ENCODE measurements at regions not wholly inside any gene's neighbourhood (a gene's known extent, or its start where the extent isn't known, plus 50 kb on each side); places are given as distances from the start of the nearest gene placed in this dataset.
"Not testable (repeated sequence)": the region's sequence is repeated elsewhere in the genome, so short reads cannot be mapped to it uniquely, and the experiment has no call there.

DNA sequence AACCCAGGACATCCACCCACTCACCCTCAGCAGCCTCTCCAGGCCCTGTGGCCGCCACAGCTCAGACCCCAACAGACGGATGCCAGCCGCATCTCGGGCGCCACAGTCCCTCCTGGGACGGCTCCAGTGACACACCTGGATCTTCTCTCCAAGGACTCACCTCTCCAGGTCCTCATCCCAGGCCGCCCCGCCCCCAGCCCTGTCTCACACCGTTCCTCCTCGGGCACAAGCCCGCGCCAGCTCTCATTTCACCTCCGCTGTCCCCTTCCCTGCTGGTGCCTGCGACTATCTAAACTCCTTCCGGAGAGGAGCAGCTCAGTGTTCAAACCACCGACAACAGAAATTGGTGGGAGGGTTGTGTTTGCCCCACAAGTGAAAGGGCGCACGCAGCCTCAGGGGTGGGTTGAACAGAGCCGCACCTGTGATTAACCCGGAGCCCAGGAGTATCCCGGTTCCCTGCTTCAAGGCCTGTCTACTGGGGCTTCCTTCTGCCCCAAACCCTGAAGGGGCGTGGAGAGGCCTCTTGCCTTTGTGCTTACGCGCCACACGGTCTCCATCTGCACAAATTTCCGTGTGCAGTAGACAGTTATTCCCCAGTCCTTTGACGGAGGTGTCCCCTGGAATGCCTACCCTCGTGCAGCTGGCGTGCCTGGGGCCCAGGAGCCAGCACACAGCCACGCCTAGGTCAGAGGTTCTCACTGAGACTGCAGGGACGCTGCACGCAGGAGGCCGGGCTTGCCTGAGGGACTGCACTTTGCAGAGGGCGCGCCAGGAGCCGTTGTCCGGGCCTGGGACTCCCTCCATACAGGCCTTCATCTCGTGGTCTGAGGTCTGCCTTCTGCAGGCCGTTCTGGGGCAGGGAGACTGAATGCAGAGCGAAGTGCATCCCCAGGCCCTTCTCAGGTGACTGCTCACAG, 232.7 kb downstream of the DLL1 start:
- Histone ChIP-seq H3K27ac (ENCODE audit: low read depth) (no peak overlapping the region), H3K36me3 (ENCODE audit: insufficient read depth) (no peaks in the 10 kb centered on the region), H3K4me1 (ENCODE audit: insufficient read depth) (no peaks in the 10 kb centered on the region), H3K4me3 (ENCODE audit: low read depth, low read length) (no peak overlapping the region)
- no peak for DNase-seq (ENCODE audit: extremely low spot score)
- WGBS, result 89% methylated on average over 40 of the region's 40 CpGs

- Histone ChIP-seq H3K27ac (ENCODE audit: low read depth) (no peak overlapping the region), H3K4me1 (ENCODE audit: insufficient read depth) (no peaks in the 10 kb centered on the region), H3K36me3 (ENCODE audit: insufficient read depth) (no peaks in the 10 kb centered on the region), H3K4me3 (ENCODE audit: low read depth, low read length) (no peak overlapping the region)
- 69% methylated on average over 16 of the region's 16 CpGs for WGBS
- no peak for DNase-seq (ENCODE audit: extremely low spot score)
Observed at GRCh38 chr6:170057034-170057734, 233.7 kb downstream of the DLL1 start.

GRCh38 chr6:170056278-170056711, 234.6 kb downstream of the DLL1 start:
- H3K4me1 ChIP-seq (ENCODE audit: insufficient read depth), result no peaks in the 10 kb centered on the region
- H3K4me3 ChIP-seq (ENCODE audit: low read depth, low read length), result no peak overlapping the region
- 90% methylated on average over 11 of the region's 11 CpGs for WGBS
- no peak for DNase-seq (ENCODE audit: extremely low spot score)
- H3K27ac ChIP-seq (ENCODE audit: low read depth), result no peak overlapping the region
- H3K36me3 ChIP-seq (ENCODE audit: insufficient read depth), result no peaks in the 10 kb centered on the region

GRCh38 chr6:170055797-170056196, 235.1 kb downstream of the DLL1 start:
- H3K4me1 ChIP-seq (ENCODE audit: insufficient read depth); H3K27ac ChIP-seq (ENCODE audit: low read depth); DNase-seq (ENCODE audit: extremely low spot score); H3K36me3 ChIP-seq (ENCODE audit: insufficient read depth); H3K4me3 ChIP-seq (ENCODE audit: low read depth, low read length): not testable (repeated sequence)
- WGBS, result 94% methylated on average over 13 of the region's 14 CpGs

DNA sequence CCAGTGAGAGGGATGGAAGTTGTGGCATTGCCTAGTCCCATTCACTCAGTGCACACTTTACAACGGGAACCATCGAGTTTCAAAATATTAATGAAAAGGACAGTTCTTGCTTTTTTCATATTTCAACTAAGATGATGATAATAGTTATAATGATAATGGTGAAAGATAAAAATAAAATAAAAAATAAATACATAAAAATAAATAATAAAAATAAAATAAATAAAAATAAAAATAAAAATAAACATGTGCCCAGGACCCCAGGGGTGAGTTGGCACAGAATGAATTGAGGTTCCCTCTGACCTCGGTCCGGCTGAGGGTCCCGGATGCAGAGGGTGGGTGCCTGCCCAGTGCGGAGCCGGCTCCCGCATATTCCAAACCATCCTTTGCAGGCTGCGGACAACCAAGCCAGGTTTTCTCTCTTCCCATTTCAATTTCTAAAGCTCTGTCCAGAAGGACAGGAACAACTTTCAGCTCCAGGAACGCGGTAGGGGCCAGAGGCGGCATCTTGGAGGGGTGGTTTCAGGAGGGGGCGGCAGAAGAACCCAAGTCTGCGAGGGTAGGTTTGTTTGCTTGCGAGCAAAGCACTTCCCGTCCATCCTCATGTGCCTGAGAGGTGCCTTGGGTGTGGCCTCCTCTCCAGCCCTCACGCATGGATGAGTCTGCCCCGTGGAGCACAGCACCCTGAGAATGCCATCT, 236.8 kb downstream of the DLL1 start:
- no peaks in the 10 kb centered on the region for H3K4me1 ChIP-seq (ENCODE audit: insufficient read depth)
- H3K27ac ChIP-seq (ENCODE audit: low read depth), result no peak overlapping the region
- H3K4me3 ChIP-seq (ENCODE audit: low read depth, low read length), result no peak overlapping the region
- 85% methylated on average over 18 of the region's 18 CpGs for WGBS
- DNase-seq (ENCODE audit: extremely low spot score), result no peak
- no peaks in the 10 kb centered on the region for H3K36me3 ChIP-seq (ENCODE audit: insufficient read depth)

DNA sequence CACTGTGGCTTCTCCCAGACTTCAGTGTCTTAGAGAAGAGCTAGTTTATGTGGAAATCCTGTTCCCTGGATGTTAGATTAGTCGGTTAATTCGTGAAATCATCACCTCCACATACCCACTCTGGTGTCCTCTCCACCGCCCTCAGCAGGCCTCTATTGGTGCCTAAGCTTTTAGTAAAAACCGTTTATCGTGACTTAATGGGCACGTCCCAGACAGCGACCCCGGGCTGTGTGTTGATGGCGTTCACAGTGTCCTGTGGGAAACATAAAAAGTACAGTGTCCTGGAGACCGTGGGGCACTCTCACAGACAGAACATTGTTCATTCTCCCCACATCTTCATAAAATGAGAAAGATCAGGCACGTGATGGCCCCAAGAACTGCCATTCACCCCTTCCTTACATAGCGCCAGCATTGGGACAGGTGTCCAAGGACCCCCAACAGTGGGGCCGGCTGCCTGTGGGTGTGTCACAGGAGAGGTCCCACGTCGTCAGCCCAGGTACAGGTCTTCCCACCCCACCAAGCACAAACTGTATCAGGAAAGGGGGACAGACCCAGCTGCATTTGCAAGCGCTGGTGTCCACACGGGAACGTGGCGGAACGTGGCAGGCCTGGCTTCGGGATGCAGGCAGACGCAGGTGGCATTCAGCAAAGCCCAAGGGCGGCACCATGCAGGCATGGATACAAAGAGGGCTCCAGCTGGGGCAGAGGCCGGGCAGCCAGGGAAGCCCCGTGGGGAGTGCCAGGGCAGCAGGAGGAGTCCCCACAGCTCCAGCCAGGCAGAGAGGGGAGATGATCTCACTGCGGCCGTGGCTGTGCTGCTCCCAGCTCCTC, 237.7 kb downstream of the DLL1 start:
- 91% methylated on average over 27 of the region's 27 CpGs for WGBS
- H3K4me3 ChIP-seq (ENCODE audit: low read depth, low read length), result no peak overlapping the region
- H3K27ac ChIP-seq (ENCODE audit: low read depth), result no peak overlapping the region
- no peaks in the 10 kb centered on the region for H3K36me3 ChIP-seq (ENCODE audit: insufficient read depth)
- no peaks in the 10 kb centered on the region for H3K4me1 ChIP-seq (ENCODE audit: insufficient read depth)
- no peak for DNase-seq (ENCODE audit: extremely low spot score)

GRCh38 chr6:170051229-170052172, 239.4 kb downstream of the DLL1 start:
- DNase-seq (ENCODE audit: extremely low spot score), result no peak
- Histone ChIP-seq H3K36me3 (ENCODE audit: insufficient read depth) (no peaks in the 10 kb centered on the region), H3K4me1 (ENCODE audit: insufficient read depth) (no peaks in the 10 kb centered on the region), H3K27ac (ENCODE audit: low read depth) (no peak overlapping the region), H3K4me3 (ENCODE audit: low read depth, low read length) (no peak overlapping the region)
- 92% methylated on average over 30 of the region's 30 CpGs for WGBS

DNA sequence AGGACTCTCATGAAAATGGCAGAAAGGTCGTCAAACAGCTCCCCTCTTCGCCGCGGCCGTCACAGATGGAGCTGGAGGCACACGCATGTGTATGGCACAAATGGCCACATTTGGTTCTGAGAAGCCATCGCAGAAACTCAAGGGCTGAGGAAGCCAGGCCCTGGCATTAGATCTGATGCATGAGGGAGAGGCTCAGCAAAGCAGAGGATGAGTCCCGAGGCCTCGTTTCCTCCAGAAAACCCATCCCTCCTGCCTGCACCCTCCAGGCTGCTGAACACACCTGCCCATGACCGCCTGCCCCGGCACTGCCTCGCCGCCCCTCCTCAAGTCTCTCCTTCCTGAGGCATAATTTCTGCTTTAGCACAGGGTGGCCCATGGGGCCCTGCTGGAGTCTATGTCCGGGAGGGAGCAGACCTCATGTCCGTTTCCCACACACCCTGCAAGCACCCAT, 240.3 kb downstream of the DLL1 start:
- 90% methylated on average over 15 of the region's 15 CpGs for WGBS
- H3K4me3 ChIP-seq (ENCODE audit: low read depth, low read length), result no peak overlapping the region
- DNase-seq (ENCODE audit: extremely low spot score), result no peak
- no peak overlapping the region for H3K27ac ChIP-seq (ENCODE audit: low read depth)
- no peaks in the 10 kb centered on the region for H3K4me1 ChIP-seq (ENCODE audit: insufficient read depth)
- H3K36me3 ChIP-seq (ENCODE audit: insufficient read depth), result no peaks in the 10 kb centered on the region

GRCh38 chr6:170049641-170050561, 241.0 kb downstream of the DLL1 start:
- WGBS, result 52% methylated on average over 38 of the region's 38 CpGs
- Histone ChIP-seq H3K4me1 (ENCODE audit: insufficient read depth) (no peaks in the 10 kb centered on the region), H3K4me3 (ENCODE audit: low read depth, low read length) (no peak overlapping the region), H3K27ac (ENCODE audit: low read depth) (peak overlapping the region; percentile 73), H3K36me3 (ENCODE audit: insufficient read depth) (no peaks in the 10 kb centered on the region)
- peak; percentile 79 for DNase-seq (ENCODE audit: extremely low spot score)

DNA sequence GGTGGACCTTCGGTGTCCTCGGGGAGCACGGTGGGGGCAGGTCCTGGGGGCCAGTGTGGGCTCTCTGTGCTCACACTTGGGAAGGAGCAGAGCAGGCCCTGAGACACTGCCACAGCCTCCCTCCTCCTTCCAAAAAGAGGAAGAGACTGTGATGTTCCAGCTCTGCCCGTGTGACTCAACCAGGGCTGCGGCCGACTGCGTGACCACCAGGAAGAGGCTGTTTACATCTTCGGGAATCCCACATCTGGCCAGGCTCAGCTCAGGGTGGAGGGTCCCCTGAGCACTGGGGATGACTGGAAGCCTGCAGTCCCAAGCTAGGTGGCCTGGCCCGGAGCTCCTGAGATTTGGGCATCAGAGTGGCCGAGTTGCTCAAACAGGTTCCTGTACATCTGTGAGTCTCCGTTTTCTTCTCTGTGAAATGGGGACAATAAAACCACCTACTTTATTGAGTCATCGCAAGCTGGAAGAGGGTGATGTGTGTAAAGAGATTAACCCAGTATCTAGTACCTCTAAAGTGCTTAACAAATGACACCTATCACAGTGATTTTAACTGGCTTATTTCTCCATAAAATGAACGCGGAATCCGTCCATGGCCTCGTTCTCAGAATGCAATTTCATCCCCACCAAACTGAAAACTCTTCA, 242.1 kb downstream of the DLL1 start:
- H3K36me3 ChIP-seq (ENCODE audit: insufficient read depth), result no peaks in the 10 kb centered on the region
- no peaks in the 10 kb centered on the region for H3K4me1 ChIP-seq (ENCODE audit: insufficient read depth)
- no peak for DNase-seq (ENCODE audit: extremely low spot score)
- peak overlapping the region; percentile 77 for H3K27ac ChIP-seq (ENCODE audit: low read depth)
- 65% methylated on average over 16 of the region's 16 CpGs for WGBS
- no peak overlapping the region for H3K4me3 ChIP-seq (ENCODE audit: low read depth, low read length)

GRCh38 chr6:170047823-170048222, 243.1 kb downstream of the DLL1 start:
- Histone ChIP-seq H3K4me1 (ENCODE audit: insufficient read depth) (no peaks in the 10 kb centered on the region), H3K4me3 (ENCODE audit: low read depth, low read length) (no peak overlapping the region), H3K36me3 (ENCODE audit: insufficient read depth) (no peaks in the 10 kb centered on the region), H3K27ac (ENCODE audit: low read depth) (no peak overlapping the region)
- no peak for DNase-seq (ENCODE audit: extremely low spot score)
- WGBS, result 98% methylated on average over 6 of the region's 6 CpGs

All from urinary bladder (tissue), 3 donors.